DMS114 treated with DMSO at 0.1 percent for 48 hours (cell line): ENCODE measurements at regions not wholly inside any gene's neighbourhood (a gene's known extent, or its start where the extent isn't known, plus 50 kb on each side); places are given as distances from the start of the nearest gene placed in this dataset.

ENCODE experiments used
- DNase-seq: peaks from one replicate; lab custom pipeline; 2025; ENCODE audit not compliant: unreplicated experiment; lab: John Stamatoyannopoulos, UW

DNA sequence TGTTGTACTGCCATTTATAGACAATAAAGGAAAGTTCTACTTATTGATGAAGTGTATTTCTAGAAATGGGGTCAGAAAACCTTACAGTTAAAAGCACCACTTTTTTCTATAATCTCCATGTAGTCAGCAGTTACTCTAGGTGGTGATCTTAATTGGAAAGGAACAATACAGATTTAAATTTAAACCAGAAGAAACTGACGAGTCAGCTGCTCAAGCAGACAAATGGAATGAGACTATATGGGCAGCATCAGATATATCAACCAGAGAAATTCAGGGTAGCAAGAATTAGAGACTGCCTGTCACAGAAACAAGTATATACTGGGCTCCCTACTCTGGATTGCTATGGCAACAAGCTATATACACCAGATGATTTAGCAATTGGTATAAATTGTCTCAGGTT, 99.6 kb upstream of the SCG2 start:
- no peak for DNase-seq

- no peak for DNase-seq
Observed at GRCh38 chr2:223700221-223700620, 98.1 kb upstream of the SCG2 start.

DNA sequence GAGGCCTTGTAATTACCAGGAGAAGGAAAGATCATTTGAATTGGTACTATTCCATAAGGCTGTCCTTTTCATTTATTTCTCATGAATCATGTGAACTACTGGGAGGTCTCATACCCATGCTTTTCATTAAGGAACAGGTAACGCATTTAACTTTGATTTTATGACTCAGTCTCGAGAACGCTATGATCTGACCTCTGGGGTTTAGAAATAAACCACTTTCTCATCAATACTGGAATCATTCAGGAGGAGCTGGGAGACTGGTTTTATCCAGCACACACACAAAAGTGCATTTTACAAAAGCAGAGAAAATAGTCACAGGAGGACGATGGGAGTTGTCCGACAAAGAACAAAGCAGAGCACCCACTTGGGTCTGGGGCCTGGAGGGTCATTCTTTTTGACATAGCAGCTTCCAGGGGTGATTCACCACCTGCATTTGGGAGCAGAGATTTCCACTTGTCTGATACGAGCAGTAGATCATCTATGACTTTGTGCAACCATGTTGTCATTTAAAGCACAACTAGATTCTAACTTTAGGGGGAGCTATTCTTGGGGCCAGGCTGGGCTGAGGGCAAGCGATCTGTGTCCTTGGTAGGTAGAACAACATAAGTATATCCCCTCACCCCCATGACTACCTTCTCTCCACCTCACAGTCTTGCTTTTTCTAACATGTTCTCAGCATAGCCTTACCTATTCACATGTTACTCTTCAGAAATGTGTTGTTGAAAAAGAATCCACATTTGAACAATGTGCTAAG, 95.9 kb upstream of the SCG2 start:
- no peak for DNase-seq

GRCh38 chr2:223697316-223697891, 95.2 kb upstream of the SCG2 start:
- DNase-seq = no peak

- DNase-seq = no peak
Observed at GRCh38 chr2:223696719-223697118, 94.6 kb upstream of the SCG2 start.

DNA sequence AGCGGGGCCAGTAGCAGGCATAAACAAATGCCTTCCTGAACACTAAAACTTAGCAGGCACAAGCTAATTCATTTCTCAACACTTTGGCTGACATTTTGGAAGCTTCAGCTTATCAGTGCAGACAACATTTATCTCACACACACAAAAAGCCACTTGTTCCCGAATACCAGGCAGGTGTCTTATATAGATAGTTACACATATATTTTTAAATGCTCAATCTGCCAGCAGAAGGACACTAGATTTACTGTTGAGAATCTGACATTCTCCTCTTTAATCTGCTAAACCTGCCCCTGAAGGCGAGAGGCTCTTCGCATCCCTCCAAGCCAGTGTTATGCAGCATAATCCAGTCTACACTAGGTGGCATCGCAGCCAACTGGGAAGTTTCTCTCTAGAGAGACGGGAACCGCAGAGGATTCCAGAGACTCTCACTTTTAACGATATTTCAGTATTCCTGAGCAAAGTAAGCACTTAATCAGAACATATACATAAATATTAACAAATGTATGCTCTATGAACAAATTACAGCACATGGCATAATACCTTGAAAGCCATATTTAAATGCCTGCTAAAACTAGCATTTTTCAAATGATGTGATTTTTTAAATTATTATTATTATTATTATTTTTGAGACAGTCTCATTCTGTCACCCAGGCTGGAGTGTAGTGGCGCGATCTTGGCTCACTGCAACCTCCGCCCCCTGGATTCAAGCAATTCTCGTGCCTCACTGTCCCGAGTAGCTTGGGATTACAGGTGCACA, 90.2 kb upstream of the SCG2 start:
- peak; percentile 66 for DNase-seq

- no peak for DNase-seq
Observed at GRCh38 chr2:223688094-223688835, 86.1 kb upstream of the SCG2 start.

- DNase-seq = no peak
Observed at GRCh38 chr2:223681125-223681524, 79.0 kb upstream of the SCG2 start.

- peak; percentile 9 for DNase-seq
Observed at GRCh38 chr2:223674998-223675609, 72.9 kb upstream of the SCG2 start.

DNA sequence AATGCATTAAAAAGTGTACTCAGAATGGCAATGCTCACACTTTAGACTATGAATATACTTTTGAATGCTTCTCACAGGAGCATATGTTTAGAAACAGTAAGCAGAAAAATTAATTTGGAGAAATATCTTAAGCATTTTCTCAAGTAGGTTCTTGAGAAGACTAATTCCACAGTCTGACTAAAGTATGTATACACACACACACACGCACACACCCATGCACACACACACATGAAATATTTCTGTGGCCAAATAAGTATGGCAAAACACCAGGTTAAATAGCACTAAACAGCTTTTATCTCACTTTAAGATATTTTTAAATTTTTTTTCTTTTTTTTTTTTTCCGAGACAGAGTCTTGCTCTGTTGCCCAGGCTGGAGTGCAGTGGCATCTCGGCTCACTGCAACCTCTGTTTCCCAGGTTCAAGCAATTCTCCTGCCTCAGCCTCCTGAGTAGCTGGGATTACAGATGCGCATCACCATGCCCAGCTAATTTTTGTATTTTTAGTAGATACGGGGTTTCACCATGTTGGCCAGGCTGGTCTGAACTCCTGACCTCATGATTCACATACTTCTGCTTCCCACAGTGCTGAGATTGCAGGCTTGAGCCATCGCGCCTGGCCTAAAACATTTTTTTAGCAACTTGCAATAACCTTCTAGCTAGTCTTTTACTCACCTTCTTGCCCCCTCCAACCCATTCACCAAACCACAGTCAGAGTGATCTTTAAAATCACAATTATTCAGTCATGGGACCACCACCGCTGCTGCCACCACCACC, 67.5 kb upstream of the SCG2 start:
- DNase-seq = no peak

DNA sequence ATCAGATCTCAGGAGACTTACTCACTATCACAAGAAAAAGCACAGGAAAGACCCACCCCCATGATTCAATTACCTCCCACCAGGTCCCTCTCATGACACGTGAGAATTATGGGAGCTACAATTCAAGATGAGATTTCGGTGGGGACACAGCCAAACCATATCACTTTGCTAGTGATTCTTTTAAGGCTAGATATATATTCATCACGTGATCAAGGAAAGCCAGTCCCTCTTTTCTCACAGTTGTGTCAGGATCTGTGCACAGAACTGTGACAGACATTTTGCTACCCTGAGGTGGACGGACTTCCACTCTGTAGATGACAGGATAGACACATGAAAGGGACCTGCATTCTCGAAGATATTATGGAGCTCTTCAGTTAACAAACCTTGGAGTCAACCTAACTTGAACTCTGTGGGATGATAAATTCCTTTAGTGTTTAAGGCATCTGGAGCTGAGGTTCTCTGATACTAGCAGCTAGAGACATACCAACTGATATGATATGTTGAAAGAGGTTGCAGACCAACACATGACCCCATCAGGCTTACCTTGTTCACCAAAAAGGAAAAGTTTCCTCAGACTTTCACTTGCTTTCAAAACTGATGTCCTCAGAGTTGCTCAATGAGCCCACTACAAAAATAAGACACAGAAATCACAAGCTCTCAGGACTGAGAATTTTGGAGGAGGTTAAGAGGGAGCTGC, 66.3 kb upstream of the SCG2 start:
- DNase-seq = no peak

DNA sequence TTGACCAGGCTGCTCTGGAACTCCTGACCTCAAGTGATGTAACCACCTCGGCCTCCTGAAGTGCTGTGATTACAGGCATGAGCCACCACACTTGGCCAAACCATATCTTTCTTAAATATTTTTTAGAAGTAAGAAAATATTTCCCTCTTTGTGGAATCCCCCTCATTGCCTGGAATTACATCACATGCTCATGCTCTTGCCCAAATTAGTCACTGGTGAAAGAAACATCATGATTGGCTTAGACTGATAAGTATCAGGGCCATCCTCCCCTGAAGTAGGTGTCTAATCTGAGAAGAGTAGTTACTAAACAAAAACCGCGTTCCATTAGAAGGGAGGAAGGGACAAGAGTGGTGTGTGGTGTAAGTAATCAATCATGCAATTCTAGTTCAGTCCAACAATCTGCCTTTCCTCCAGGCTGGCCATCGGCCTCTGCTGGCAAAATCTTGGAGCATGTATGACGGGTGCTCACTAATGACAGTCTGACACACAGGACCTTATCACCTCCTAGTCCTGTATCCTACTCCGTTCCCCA, 52.3 kb upstream of the SCG2 start:
- DNase-seq = no peak

DNA sequence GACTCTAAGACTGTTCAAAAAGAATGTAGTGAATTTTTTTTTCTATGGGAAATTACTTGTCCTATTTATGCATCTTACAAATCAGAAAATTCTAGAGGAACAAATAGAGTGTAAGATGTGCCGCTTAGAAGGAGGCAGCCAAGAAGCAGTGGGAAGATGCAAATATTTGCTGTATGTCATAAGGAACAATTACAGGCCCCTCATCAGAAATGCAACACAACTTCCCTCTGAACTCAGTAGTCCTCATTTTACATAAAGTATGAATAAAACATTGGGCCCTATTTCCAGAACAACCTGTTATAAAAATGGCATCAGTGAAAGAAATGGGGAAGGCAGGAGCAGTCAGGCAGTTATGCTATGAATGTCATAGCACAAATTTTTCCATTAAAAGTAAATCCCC, 50.7 kb upstream of the SCG2 start:
- DNase-seq = no peak

DNA sequence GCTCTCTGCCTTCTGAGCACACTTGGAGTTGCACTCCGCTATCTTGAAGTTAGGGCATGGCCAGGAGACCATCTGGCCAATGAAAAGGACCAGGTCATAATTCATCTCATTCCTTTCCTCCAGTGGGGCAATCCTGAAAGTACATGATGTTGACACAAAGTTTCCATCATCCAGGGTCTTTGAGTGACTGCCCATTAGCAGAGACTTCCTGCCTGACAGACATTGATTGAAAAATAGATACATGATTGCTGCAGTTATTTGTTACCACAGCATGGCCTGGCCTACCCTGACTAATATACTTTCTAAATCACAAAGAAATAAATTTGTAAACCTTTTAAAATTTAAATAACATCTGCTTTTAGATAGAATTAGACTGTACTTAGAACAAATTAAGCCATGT, 50.0 kb upstream of the SCG2 start:
- DNase-seq = no peak
